MM.1S (cell line): ENCODE measurements at regions not wholly inside any gene's neighbourhood (a gene's known extent, or its start where the extent isn't known, plus 50 kb on each side); places are given as distances from the start of the nearest gene placed in this dataset.

ENCODE experiments used
- EZH2 ChIP-seq: fragments of 300-600 bp; sonication (generic); optimal IDR thresholded peaks from 2 replicates; pipeline ENCODE3; 2017; ENCODE audit warnings: low read depth, mild to moderate bottlenecking, antibody characterized with exemption, low read length, mixed read lengths
- EZH2phosphoT487 ChIP-seq: fragments of 300-600 bp; sonication (generic); IDR thresholded peaks from 2 replicates; pipeline ENCODE4 v1.6.1; 2018; ENCODE audit warnings: antibody characterized with exemption, low read length
- TF ChIP-seq, protein P1 (sequence below): fragments of 300-600 bp; sonication (generic); IDR thresholded peaks from 2 replicates; pipeline ENCODE4 v1.5.1; 2016; ENCODE audit warnings: antibody characterized with exemption, low read length, mixed read lengths

DNA sequence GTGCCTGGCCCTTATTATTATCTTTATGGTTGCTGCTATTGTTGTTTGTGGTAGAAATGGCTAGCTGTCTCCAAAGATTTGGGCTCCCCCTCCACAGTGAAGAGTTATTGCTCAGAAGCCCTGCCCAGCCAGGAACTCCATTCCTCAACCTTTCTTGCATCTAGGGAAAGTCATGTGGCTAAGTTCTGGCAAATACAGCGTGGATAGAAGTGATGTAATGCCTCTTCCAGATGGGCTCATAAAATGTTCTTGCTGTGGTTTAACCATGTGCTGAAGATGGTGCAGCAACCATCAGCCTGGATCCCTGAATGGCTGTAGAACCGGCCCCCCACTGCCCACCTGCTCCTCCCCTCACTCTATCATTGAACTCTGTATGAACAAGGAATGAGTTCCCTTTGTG lies 203.5 kb upstream of the E2F8 start:
- TF ChIP-seq, protein P1, sequence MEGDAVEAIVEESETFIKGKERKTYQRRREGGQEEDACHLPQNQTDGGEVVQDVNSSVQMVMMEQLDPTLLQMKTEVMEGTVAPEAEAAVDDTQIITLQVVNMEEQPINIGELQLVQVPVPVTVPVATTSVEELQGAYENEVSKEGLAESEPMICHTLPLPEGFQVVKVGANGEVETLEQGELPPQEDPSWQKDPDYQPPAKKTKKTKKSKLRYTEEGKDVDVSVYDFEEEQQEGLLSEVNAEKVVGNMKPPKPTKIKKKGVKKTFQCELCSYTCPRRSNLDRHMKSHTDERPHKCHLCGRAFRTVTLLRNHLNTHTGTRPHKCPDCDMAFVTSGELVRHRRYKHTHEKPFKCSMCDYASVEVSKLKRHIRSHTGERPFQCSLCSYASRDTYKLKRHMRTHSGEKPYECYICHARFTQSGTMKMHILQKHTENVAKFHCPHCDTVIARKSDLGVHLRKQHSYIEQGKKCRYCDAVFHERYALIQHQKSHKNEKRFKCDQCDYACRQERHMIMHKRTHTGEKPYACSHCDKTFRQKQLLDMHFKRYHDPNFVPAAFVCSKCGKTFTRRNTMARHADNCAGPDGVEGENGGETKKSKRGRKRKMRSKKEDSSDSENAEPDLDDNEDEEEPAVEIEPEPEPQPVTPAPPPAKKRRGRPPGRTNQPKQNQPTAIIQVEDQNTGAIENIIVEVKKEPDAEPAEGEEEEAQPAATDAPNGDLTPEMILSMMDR: no peak
- TF ChIP-seq EZH2phosphoT487 (no peak), EZH2 (no peak)
